ENCODE measurements at regions not wholly inside any gene's neighbourhood (a gene's known extent, or its start where the extent isn't known, plus 50 kb on each side); places are given as distances from the start of the nearest gene placed in this dataset.

- no peak for TF ChIP-seq CTCF (conservative IDR thresholded peaks at IDR 0.05; ENCODE audit: low read depth, low read length)
- no peak for TF ChIP-seq EZH2 (IDR thresholded peaks at IDR 0.05; ENCODE audit: borderline replicate concordance, low read depth, low read length, poor library complexity, severe bottlenecking)
Observed at GRCh38 chr1:81409262-81409661, 391.5 kb upstream of the ADGRL2 start.

Data from A673 (cell line).